ENCODE measurements at regions not wholly inside any gene's neighbourhood (a gene's known extent, or its start where the extent isn't known, plus 50 kb on each side); places are given as distances from the start of the nearest gene placed in this dataset.

DNA sequence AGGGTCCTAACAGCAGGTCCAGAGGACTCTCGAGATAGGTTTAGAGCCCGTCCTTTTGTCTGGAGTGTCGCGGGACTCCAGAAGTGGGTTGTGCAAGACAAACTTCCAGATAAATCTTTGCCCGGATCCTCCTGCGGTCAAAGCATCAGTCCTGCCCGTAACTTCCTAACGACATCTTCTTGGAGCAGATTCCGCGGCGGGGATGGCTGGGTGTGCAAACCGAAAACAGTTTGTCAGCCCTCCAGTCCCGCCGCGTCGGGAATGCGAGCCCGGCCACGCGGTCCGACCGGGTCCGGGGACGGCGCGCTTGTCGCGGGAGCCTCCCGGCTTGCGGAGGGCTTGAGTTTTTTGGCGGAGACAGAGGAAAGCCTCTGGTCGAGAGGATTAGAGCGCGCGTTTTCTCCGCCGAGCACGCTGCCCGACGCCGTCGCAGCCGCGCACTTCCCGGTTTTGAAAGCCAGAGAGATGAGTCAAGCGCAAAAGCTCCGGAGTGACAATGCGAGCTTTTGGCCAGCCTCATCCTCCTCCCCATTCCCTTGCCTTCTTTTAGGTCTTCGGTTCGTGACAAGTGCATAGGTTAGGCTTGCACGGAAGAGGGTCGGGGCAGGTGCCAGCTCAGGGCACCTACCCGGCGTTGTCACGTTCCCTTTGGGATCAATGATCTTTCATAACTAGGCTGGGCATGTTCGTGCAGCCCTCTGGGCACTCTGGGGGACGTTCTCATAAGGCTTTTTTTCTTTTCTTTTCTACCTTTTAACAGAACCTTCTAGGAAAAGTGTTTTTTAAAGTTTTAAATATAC, 91.3 kb upstream of the PRDM1 start:
- Histone ChIP-seq H3K4me3 (ENCODE audit: insufficient read depth in 1 of 2, low read depth in 1 of 2, low read length in 2 of 2) (peak overlapping the region; percentile 64 to 89), H4K91ac (ENCODE audit: low read length) (peak overlapping the region; percentile 91), H2BK15ac (ENCODE audit: low read depth, poor library complexity, severe bottlenecking) (peak overlapping the region; percentile 6), H3K4me2 (ENCODE audit: low read length, poor library complexity, severe bottlenecking) (peak overlapping the region; percentile 92), H3K4ac (ENCODE audit: low read depth in 1 of 2, low read length in 2 of 2) (peak overlapping the region; percentile 59 to 70), H2BK120ac (ENCODE audit: low read depth, low read length) (peak overlapping the region; percentile 87), H3K23ac (ENCODE audit: low read length in 2 of 2) (peak overlapping the region in 1 of 2 experiments; percentile 30), H3K9ac (ENCODE audit: low read length) (peak overlapping the region; percentile 96), H2BK12ac (ENCODE audit: low read length in 2 of 2) (peak overlapping the region; percentile 94 to 95), H3K79me1 (replicated peaks; ENCODE audit: low read length, poor library complexity, severe bottlenecking) (no peaks in the 10 kb centered on the region), H3K27me3 (ENCODE audit: control insufficient read depth in 1 of 2, insufficient read depth in 1 of 2, low read length in 2 of 2) (peaks cover 0 to 27% of the 10 kb centered on the region in 2 experiments), H2AFZ (ENCODE audit: low read depth, low read length) (peak overlapping the region; percentile 57), H2AK5ac (ENCODE audit: low read length, severe bottlenecking) (no peak overlapping the region), H2BK5ac (ENCODE audit: low read depth, low read length, poor library complexity, severe bottlenecking) (no peak overlapping the region), H3K18ac (ENCODE audit: low read depth in 1 of 2, low read length in 2 of 2) (peak overlapping the region; percentile 65 to 89), H3K27ac (ENCODE audit: low read length, poor library complexity, severe bottlenecking) (no peak overlapping the region), H3K36me3 (ENCODE audit: control insufficient read depth in 1 of 2, insufficient read depth in 2 of 2, low read depth in 1 of 2, low read length in 2 of 2) (no peaks in the 10 kb centered on the region), H3K4me1 (ENCODE audit: control insufficient read depth, insufficient read depth, low read depth, low read length) (peaks cover 15% of the 10 kb centered on the region), H4K8ac (ENCODE audit: low read length) (peak overlapping the region; percentile 21), H3K14ac (ENCODE audit: low read length in 2 of 2) (peak overlapping the region in 1 of 2 experiments; percentile 95), H3K9me3 (ENCODE audit: control insufficient read depth, low read length) (no peaks in the 10 kb centered on the region)
- peak; percentile 90 for DNase-seq
- under 1% methylated on average over 55 of the region's 57 CpGs for WGBS

DNA sequence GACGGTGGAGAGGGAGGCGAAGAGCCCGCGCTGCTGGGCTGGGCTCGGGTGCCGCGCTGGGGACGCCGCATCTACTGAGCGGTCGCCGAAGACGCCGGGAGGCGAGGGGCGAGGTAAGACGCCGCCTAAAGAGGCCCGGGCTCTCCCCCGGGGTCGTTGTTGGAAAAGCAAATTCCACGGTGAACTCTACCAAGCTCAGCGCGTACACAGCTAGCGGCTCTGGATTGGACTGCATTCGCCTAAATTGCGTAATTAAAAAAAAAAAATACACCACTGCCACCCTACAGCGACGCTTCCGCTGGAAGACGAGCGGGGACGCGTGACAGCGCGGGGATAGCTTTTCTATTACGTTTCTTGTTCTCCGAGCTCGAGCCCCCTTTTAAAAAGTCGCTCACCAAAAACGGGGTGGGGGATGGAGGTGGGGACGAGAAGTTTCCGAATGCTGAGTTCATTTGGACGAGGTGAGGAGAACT, 92.0 kb upstream of the PRDM1 start:
- peak overlapping the region; percentile 92 for H3K4me2 ChIP-seq (ENCODE audit: low read length, poor library complexity, severe bottlenecking)
- H3K79me1 ChIP-seq (replicated peaks; ENCODE audit: low read length, poor library complexity, severe bottlenecking), result no peaks in the 10 kb centered on the region
- peak overlapping the region in 1 of 2 experiments; percentile 49 for H2BK12ac ChIP-seq (ENCODE audit: low read length in 2 of 2)
- H3K9me3 ChIP-seq (ENCODE audit: control insufficient read depth, low read length), result no peaks in the 10 kb centered on the region
- H2BK120ac ChIP-seq (ENCODE audit: low read depth, low read length), result peak overlapping the region; percentile 82
- WGBS, result under 1% methylated on average over 42 of the region's 44 CpGs
- peak overlapping the region; percentile 91 for H4K91ac ChIP-seq (ENCODE audit: low read length)
- H3K27me3 ChIP-seq (ENCODE audit: control insufficient read depth in 1 of 2, insufficient read depth in 1 of 2, low read length in 2 of 2), result peaks cover 0 to 31% of the 10 kb centered on the region in 2 experiments
- no peak overlapping the region for H3K27ac ChIP-seq (ENCODE audit: low read length, poor library complexity, severe bottlenecking)
- H3K36me3 ChIP-seq (ENCODE audit: control insufficient read depth in 1 of 2, insufficient read depth in 2 of 2, low read depth in 1 of 2, low read length in 2 of 2), result no peaks in the 10 kb centered on the region
- peak overlapping the region; percentile 21 to 89 for H3K18ac ChIP-seq (ENCODE audit: low read depth in 1 of 2, low read length in 2 of 2)
- peak; percentile 82 for DNase-seq
- no peak overlapping the region for H2AK5ac ChIP-seq (ENCODE audit: low read length, severe bottlenecking)
- peak overlapping the region; percentile 27 to 64 for H3K14ac ChIP-seq (ENCODE audit: low read length in 2 of 2)
- H3K9ac ChIP-seq (ENCODE audit: low read length), result peak overlapping the region; percentile 96
- H2BK5ac ChIP-seq (ENCODE audit: low read depth, low read length, poor library complexity, severe bottlenecking), result no peak overlapping the region
- H3K4ac ChIP-seq (ENCODE audit: low read depth in 1 of 2, low read length in 2 of 2), result peak overlapping the region; percentile 70
- H3K4me1 ChIP-seq (ENCODE audit: control insufficient read depth, insufficient read depth, low read depth, low read length), result peaks cover 15% of the 10 kb centered on the region
- H4K8ac ChIP-seq (ENCODE audit: low read length), result peak overlapping the region; percentile 36
- peak overlapping the region in 1 of 2 experiments; percentile 46 for H3K23ac ChIP-seq (ENCODE audit: low read length in 2 of 2)
- H2BK15ac ChIP-seq (ENCODE audit: low read depth, poor library complexity, severe bottlenecking), result peak overlapping the region; percentile 6
- H3K4me3 ChIP-seq (ENCODE audit: insufficient read depth in 1 of 2, low read depth in 1 of 2, low read length in 2 of 2), result peak overlapping the region; percentile 64 to 89
- no peak overlapping the region for H2AFZ ChIP-seq (ENCODE audit: low read depth, low read length)

DNA sequence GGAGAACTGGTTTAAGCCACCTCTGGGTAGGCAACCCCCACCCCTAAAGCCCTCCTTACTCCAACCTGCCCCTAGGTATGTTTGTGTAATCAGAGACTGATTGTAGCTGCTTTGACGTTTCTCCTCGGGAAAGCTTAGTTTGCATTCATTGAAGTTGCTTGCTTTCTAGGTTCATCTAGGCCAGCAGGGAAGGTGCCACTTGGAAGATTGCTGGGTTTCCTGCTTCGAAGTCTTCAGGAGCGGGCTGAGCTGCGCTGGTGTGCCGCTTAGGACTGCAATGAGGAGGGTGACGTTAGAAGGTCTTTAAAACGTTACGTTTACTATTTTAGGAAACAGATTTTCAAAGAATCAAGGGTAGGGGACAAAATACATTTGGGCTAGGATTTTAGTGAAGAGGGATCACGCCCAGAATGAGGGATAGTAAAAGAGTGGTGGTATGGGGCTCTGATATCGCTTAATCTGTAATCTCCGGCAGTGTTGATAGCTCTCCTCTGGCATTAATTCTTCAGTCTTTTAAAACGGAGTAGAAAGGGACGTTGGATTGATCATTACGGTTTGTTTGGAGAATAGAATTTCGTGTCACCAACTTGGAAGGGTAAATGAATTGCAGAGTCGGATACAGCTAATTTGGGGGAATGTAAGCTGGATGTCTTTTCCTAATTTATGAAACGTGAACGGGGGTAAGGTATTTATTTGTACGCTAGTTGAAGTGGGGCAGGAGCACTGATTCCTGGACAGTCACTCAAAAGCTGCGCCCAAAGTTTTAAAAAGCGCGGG, 92.6 kb upstream of the PRDM1 start:
- WGBS, result 2% methylated on average over 23 of the region's 23 CpGs
- Histone ChIP-seq H2AK5ac (ENCODE audit: low read length, severe bottlenecking) (no peak overlapping the region), H2BK12ac (ENCODE audit: low read length in 2 of 2) (peak overlapping the region in 1 of 2 experiments; percentile 58), H3K27ac (ENCODE audit: low read length, poor library complexity, severe bottlenecking) (no peak overlapping the region), H3K36me3 (ENCODE audit: control insufficient read depth in 1 of 2, insufficient read depth in 2 of 2, low read depth in 1 of 2, low read length in 2 of 2) (no peaks in the 10 kb centered on the region), H3K4me3 (ENCODE audit: insufficient read depth in 1 of 2, low read depth in 1 of 2, low read length in 2 of 2) (peak overlapping the region; percentile 64 to 89), H3K23ac (ENCODE audit: low read length in 2 of 2) (peak overlapping the region in 1 of 2 experiments; percentile 46), H2BK120ac (ENCODE audit: low read depth, low read length) (peak overlapping the region; percentile 82), H3K4me1 (ENCODE audit: control insufficient read depth, insufficient read depth, low read depth, low read length) (peaks cover 15% of the 10 kb centered on the region), H2AFZ (ENCODE audit: low read depth, low read length) (no peak overlapping the region), H4K8ac (ENCODE audit: low read length) (peak overlapping the region; percentile 36), H3K18ac (ENCODE audit: low read depth in 1 of 2, low read length in 2 of 2) (peak overlapping the region; percentile 21 to 89), H4K91ac (ENCODE audit: low read length) (peak overlapping the region; percentile 55), H2BK5ac (ENCODE audit: low read depth, low read length, poor library complexity, severe bottlenecking) (no peak overlapping the region), H3K4me2 (ENCODE audit: low read length, poor library complexity, severe bottlenecking) (peak overlapping the region; percentile 92), H3K9ac (ENCODE audit: low read length) (peak overlapping the region; percentile 96), H3K4ac (ENCODE audit: low read depth in 1 of 2, low read length in 2 of 2) (peak overlapping the region; percentile 55 to 70), H2BK15ac (ENCODE audit: low read depth, poor library complexity, severe bottlenecking) (no peak overlapping the region), H3K14ac (ENCODE audit: low read length in 2 of 2) (peak overlapping the region; percentile 27 to 64), H3K9me3 (ENCODE audit: control insufficient read depth, low read length) (no peaks in the 10 kb centered on the region), H3K27me3 (ENCODE audit: control insufficient read depth in 1 of 2, insufficient read depth in 1 of 2, low read length in 2 of 2) (peaks cover 0 to 36% of the 10 kb centered on the region in 2 experiments), H3K79me1 (replicated peaks; ENCODE audit: low read length, poor library complexity, severe bottlenecking) (no peaks in the 10 kb centered on the region)
- peak; percentile 58 for DNase-seq

Data from mesenchymal stem cell (in vitro differentiated cells and primary cell).